Neutrophil (primary cell): ENCODE measurements at regions not wholly inside any gene's neighbourhood (a gene's known extent, or its start where the extent isn't known, plus 50 kb on each side); places are given as distances from the start of the nearest gene placed in this dataset.

Source experiments
- H3K27ac ChIP-seq: fragments of 200-600 bp; sonication (generic); 2 replicates; pipeline ENCODE4 v1.5.1; 2016; ENCODE audit warnings: mild to moderate bottlenecking, moderate library complexity
- H3K27me3 ChIP-seq: fragments of 200-600 bp; sonication (generic); 2 replicates; pipeline ENCODE4 v1.6.0; 2016; ENCODE audit warnings: mild to moderate bottlenecking
- H3K36me3 ChIP-seq: fragments of 200-600 bp; sonication (generic); 2 replicates; pipeline ENCODE4 v1.5.1; 2017
- H3K4me1 ChIP-seq, 2 experiments: fragments of 200-600 bp in 1 of 2; sonication (generic) in 1 of 2; 1 replicate in 1 of 2; 2 replicates in 1 of 2; pipeline versions ENCODE4 v1.5.1 to v1.6.1; 2013 to 2016; ENCODE audit warnings: low read depth in 1 of 2, low read length in 1 of 2, mild to moderate bottlenecking in 1 of 2, moderate library complexity in 1 of 2; ENCODE audit not compliant: control insufficient read depth in 1 of 2, insufficient read depth in 1 of 2
- H3K4me3 ChIP-seq, 2 experiments: fragments of 200-600 bp in 1 of 2; sonication (generic) in 1 of 2; 1 replicate in 1 of 2; 2 replicates in 1 of 2; pipeline ENCODE4 v1.5.1; 2013 to 2016; ENCODE audit warnings: low read depth in 1 of 2, low read length in 1 of 2, mild to moderate bottlenecking in 1 of 2, moderate library complexity in 1 of 2
- H3K9me3 ChIP-seq: fragments of 200-600 bp; sonication (generic); 2 replicates; pipeline ENCODE4 v1.5.1; 2016
- TF ChIP-seq, protein P1 (sequence below): fragments of 200-600 bp; sonication (generic); IDR thresholded peaks from 2 replicates; pipeline ENCODE4 v1.5.1; 2016; ENCODE audit warnings: antibody characterized with exemption

DNA sequence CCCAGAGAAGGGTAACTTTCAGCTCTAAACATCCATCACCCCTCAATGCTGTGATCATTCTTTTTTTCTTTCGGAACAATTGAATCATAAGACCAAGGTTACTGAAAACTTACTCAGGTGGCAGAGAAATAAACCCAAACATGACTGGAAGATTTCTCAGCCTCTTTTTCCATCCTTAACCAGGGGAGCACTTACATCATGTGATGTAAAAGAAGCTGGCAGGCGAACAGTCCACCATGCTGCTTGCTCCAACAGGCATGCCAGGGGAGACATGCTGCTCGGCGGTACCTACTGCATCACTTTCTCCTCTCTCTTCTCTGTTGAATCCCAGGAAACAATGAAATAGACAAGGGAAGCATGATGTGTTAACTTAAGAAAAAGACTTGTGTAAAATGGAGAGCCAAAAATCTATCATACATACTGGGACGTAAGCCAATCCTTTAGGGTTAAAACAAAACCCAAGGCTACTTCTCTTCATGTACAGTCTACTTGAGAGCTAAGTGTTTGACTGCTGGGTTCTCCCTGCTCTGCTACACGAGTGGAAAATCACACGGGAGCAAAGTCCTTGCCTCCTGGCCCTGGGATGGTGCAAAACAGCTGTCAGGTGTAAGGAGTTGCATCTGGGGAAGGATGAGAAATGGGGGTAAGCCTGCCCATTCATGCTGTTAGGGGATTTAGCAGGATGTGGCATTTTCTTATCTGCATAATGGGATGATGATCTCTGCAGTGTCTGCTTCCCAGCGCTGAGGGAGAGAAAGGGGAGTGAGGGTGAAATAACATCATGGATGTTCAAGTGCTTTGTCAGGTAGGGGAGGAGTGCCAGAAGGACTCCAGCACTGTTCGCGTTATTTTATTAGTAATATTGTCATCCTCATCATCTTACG lies 64.3 kb upstream of the ZNF438 start:
- H3K27ac ChIP-seq = no peak overlapping the region
- no peak overlapping the region for H3K4me3 ChIP-seq
- peaks cover 5% of the 10 kb centered on the region in 2 experiments for H3K4me1 ChIP-seq
- no peaks in the 10 kb centered on the region for H3K36me3 ChIP-seq
- H3K27me3 ChIP-seq = no peaks in the 10 kb centered on the region
- TF ChIP-seq, protein P1, sequence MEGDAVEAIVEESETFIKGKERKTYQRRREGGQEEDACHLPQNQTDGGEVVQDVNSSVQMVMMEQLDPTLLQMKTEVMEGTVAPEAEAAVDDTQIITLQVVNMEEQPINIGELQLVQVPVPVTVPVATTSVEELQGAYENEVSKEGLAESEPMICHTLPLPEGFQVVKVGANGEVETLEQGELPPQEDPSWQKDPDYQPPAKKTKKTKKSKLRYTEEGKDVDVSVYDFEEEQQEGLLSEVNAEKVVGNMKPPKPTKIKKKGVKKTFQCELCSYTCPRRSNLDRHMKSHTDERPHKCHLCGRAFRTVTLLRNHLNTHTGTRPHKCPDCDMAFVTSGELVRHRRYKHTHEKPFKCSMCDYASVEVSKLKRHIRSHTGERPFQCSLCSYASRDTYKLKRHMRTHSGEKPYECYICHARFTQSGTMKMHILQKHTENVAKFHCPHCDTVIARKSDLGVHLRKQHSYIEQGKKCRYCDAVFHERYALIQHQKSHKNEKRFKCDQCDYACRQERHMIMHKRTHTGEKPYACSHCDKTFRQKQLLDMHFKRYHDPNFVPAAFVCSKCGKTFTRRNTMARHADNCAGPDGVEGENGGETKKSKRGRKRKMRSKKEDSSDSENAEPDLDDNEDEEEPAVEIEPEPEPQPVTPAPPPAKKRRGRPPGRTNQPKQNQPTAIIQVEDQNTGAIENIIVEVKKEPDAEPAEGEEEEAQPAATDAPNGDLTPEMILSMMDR = no peak
- H3K9me3 ChIP-seq = no peaks in the 10 kb centered on the region

DNA sequence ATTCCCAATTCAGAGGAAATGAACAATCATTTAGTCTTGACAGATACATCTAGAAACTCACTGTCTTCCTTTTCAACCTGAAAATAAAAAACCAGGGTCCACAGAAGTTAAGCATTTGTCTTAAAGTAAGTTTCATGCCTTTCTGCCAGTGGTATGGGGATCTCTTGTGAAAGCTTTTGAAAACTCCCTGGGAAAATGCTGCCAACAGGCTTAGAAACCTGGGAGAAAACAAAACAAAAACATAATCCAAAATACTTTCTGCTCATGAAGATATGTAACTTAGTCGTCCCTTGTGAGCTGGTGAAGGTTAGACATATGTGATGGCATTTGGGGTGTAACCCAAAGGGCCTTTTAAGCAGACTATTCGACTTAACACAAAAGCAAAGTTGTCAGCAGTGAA lies 66.4 kb upstream of the ZNF438 start:
- no peaks in the 10 kb centered on the region for H3K27me3 ChIP-seq
- no peaks in the 10 kb centered on the region for H3K4me1 ChIP-seq
- H3K36me3 ChIP-seq = no peaks in the 10 kb centered on the region
- H3K4me3 ChIP-seq = no peak overlapping the region
- no peak overlapping the region for H3K27ac ChIP-seq
- TF ChIP-seq, protein P1 = no peak
- H3K9me3 ChIP-seq = no peaks in the 10 kb centered on the region

DNA sequence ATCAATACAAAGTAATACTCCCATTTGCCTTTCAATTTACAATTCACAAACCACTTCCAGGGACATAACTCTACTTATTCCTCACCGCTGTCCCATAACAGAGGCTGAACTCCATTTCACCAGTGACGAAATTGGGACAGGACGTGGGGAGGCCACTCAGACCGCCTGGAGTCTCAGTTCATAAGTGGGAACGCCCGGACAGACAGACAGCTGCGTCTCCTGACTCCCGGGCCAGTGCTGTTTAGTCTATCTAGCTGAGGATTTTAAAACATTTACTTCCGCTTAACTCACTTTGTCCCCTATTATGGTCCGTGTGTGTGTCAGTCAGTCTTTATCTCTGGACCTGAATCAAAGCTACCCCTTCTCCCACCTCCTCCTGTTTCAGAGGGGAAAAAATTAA lies 67.4 kb upstream of the ZNF438 start:
- Histone ChIP-seq H3K27ac (no peak overlapping the region), H3K4me1 (no peaks in the 10 kb centered on the region), H3K9me3 (no peaks in the 10 kb centered on the region), H3K27me3 (no peaks in the 10 kb centered on the region), H3K36me3 (no peaks in the 10 kb centered on the region), H3K4me3 (no peak overlapping the region)
- TF ChIP-seq, protein P1 = no peak

DNA sequence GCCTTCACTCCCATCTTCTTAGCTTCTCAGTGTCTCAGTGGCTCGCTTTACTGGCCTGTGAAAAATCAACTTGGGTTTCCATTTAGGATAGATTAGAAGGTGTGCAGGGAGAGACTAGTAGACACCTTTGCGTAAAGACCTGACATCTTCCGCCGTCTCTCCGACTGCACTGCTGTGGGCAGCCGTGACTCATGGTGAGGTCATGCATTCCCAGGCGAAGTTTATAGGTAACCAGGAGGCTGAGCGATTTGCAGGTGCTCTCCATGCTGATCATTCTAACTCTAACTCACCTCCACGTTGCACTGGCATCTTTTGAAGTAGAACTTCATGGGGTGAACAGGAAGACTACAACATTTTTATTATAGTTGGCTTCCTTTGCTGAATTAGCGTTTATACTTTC lies 68.0 kb upstream of the ZNF438 start:
- H3K27ac ChIP-seq = no peak overlapping the region
- H3K4me1 ChIP-seq = no peaks in the 10 kb centered on the region
- H3K27me3 ChIP-seq = no peaks in the 10 kb centered on the region
- H3K4me3 ChIP-seq = no peak overlapping the region
- TF ChIP-seq, protein P1 = no peak
- no peaks in the 10 kb centered on the region for H3K9me3 ChIP-seq
- no peaks in the 10 kb centered on the region for H3K36me3 ChIP-seq

DNA sequence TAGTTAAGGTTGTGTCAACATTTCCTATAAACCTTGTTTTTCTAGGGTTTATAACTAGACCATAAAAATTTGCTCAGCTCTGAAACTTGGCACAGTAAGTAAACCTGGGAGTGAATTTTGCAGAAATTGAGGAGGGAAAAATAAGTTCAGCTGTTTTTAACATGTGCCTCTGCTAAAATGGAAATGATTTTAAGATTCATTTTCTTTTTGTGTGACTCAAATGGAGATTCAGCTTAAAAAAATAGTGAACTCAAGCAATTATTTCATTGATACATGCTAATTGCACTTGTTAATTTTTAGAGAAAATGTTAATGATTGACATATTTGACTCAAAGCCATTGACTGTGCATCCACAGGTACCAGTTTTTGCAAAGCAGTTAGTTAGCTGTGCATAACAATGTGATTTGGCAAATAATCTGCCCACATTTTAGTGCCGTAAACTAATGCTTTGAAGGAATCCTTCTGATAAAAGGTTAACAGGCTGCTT lies 68.5 kb upstream of the ZNF438 start:
- no peaks in the 10 kb centered on the region for H3K36me3 ChIP-seq
- no peaks in the 10 kb centered on the region for H3K27me3 ChIP-seq
- TF ChIP-seq, protein P1 = no peak
- no peaks in the 10 kb centered on the region for H3K4me1 ChIP-seq
- H3K4me3 ChIP-seq = no peak overlapping the region
- no peak overlapping the region for H3K27ac ChIP-seq
- H3K9me3 ChIP-seq = no peaks in the 10 kb centered on the region
